GM18505 (cell line): ENCODE measurements at regions not wholly inside any gene's neighbourhood (a gene's known extent, or its start where the extent isn't known, plus 50 kb on each side); places are given as distances from the start of the nearest gene placed in this dataset.

Source experiments
- ATAC-seq: cut with Tn5 transposase; IDR thresholded peaks from one replicate; pipeline ENCODE4 v1.9.1; 2021; ENCODE audit not compliant: unreplicated experiment
- POLR2A ChIP-seq: IDR thresholded peaks from 4 replicates; pipeline ENCODE4 v1.6.1; 2011; ENCODE audit warnings: borderline replicate concordance; ENCODE audit not compliant: insufficient read depth, insufficient read length; ENCODE audit errors: extremely low read depth

GRCh38 chr2:207257251-207258250, 91.8 kb upstream of the KLF7 start:
- no peak for TF ChIP-seq POLR2A
- ATAC-seq = no peak

GRCh38 chr2:207258263-207258991, 92.7 kb upstream of the KLF7 start:
- no peak for ATAC-seq
- TF ChIP-seq POLR2A = no peak

GRCh38 chr2:207260021-207260420, 94.3 kb upstream of the KLF7 start:
- no peak for ATAC-seq
- TF ChIP-seq POLR2A = no peak

GRCh38 chr2:207260947-207261346, 95.2 kb upstream of the KLF7 start:
- no peak for TF ChIP-seq POLR2A
- no peak for ATAC-seq

- TF ChIP-seq POLR2A = no peak
- ATAC-seq = no peak
Observed at GRCh38 chr2:207264310-207264709, 98.6 kb upstream of the KLF7 start.

GRCh38 chr2:207265332-207265731, 99.6 kb upstream of the KLF7 start:
- no peak for ATAC-seq
- no peak for TF ChIP-seq POLR2A

- ATAC-seq = no peak
- TF ChIP-seq POLR2A = no peak
Observed at GRCh38 chr2:207265869-207266268, 100.1 kb upstream of the KLF7 start.

- TF ChIP-seq POLR2A = no peak
- ATAC-seq = no peak
Observed at GRCh38 chr2:207266648-207267047, 100.9 kb upstream of the KLF7 start.

GRCh38 chr2:207269038-207269437, 103.3 kb upstream of the KLF7 start:
- TF ChIP-seq POLR2A = no peak
- ATAC-seq = no peak

- ATAC-seq = no peak
Observed at GRCh38 chr2:207274530-207275189, 108.9 kb upstream of the KLF7 start.

GRCh38 chr2:207275779-207276178, 110.0 kb upstream of the KLF7 start:
- no peak for TF ChIP-seq POLR2A

More at GRCh38 chr2:207274530-207275189, 108.9 kb upstream of the KLF7 start:
- TF ChIP-seq POLR2A = no peak

GRCh38 chr2:207276248-207276647, 110.5 kb upstream of the KLF7 start:
- ATAC-seq = no peak
- no peak for TF ChIP-seq POLR2A

More at GRCh38 chr2:207275779-207276178, 110.0 kb upstream of the KLF7 start:
- ATAC-seq = no peak

- no peak for TF ChIP-seq POLR2A
- no peak for ATAC-seq
Observed at GRCh38 chr2:207276858-207277257, 111.1 kb upstream of the KLF7 start.
